Neural crest cell (in vitro differentiated cells): ENCODE measurements at regions not wholly inside any gene's neighbourhood (a gene's known extent, or its start where the extent isn't known, plus 50 kb on each side); places are given as distances from the start of the nearest gene placed in this dataset.

Source experiments
- DNase-seq: peaks from one replicate; pipeline ENCODE4 v3.0.0; 2021; ENCODE audit warnings: low read depth, mixed read lengths, low spot score
- H3K27ac Mint-ChIP-seq: one replicate; pipeline ENCODE4 v1.8.0; 2021; ENCODE audit warnings: mild to moderate bottlenecking, mixed read lengths; ENCODE audit not compliant: unreplicated experiment
- H3K27me3 Mint-ChIP-seq: 2 replicates; pipeline ENCODE4 v1.8.0; 2021; ENCODE audit warnings: low read depth, mild to moderate bottlenecking, mixed read lengths
- H3K36me3 Mint-ChIP-seq: 2 replicates; pipeline ENCODE4 v1.8.0; 2021; ENCODE audit warnings: low read depth, mild to moderate bottlenecking, mixed read lengths
- H3K4me1 Mint-ChIP-seq: 2 replicates; pipeline ENCODE4 v1.8.0; 2021; ENCODE audit warnings: mixed read lengths
- H3K4me3 Mint-ChIP-seq: one replicate; pipeline ENCODE4 v1.8.0; 2021; ENCODE audit warnings: mild to moderate bottlenecking, mixed read lengths
- H3K9me3 Mint-ChIP-seq: 2 replicates; pipeline ENCODE4 v1.8.0; 2021; ENCODE audit warnings: mixed read lengths
- TF ChIP-seq, protein P1 (sequence below): fragments of 200-600 bp; sonication (generic); conservative IDR thresholded peaks from 2 replicates; pipeline ENCODE4 v1.5.0; 2021; ENCODE audit warnings: antibody characterized with exemption, mild to moderate bottlenecking

DNA sequence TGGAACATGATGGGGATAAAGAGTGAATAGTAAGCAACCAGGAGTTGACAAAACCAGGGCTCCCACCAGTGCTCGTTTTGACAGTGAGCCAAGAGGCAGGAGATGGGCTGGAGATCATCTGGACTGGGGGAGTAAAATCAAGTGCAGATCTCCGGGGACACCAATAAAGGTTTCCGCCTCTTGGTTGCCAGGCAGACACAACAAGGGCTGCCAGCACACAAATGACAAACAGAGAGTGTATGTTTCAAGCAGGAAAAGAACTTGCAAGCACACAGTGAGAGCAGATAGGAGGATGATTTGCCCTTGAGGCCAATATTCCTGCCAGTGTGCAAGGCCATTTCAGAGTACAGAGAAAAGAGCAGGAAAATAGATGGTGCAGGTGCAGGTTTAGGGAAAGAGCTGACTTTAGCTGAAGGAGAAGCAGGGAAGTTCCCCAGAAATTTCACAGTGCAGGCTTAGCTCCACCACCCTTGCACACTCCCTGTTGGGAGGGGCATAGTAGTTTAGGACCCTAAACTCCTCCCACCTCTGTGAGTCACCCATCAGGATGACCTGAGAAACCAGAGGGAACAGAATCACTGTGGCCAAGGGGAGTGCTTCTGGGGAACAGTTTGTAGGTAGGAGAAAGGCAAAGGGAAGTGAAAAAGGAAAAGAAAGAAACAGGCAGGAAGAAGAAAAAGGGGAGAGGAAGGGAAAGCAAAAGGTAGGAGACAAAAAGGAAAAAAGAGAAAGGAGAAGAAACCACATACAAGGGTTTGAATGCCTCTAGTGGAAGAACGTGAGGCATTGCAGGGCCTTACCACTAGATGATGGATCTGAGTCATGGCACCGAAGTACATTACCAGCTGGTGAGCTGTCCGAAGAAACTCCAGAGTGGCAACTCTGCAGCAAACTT, 404.4 kb downstream of the SLC6A15 start:
- Mint-ChIP-seq H3K9me3 (no peaks in the 10 kb centered on the region), H3K4me3 (no peak overlapping the region), H3K27me3 (no peaks in the 10 kb centered on the region), H3K36me3 (no peaks in the 10 kb centered on the region), H3K27ac (no peak overlapping the region), H3K4me1 (peaks cover under 1% of the 10 kb centered on the region)
- DNase-seq: no peak
- TF ChIP-seq, protein P1, sequence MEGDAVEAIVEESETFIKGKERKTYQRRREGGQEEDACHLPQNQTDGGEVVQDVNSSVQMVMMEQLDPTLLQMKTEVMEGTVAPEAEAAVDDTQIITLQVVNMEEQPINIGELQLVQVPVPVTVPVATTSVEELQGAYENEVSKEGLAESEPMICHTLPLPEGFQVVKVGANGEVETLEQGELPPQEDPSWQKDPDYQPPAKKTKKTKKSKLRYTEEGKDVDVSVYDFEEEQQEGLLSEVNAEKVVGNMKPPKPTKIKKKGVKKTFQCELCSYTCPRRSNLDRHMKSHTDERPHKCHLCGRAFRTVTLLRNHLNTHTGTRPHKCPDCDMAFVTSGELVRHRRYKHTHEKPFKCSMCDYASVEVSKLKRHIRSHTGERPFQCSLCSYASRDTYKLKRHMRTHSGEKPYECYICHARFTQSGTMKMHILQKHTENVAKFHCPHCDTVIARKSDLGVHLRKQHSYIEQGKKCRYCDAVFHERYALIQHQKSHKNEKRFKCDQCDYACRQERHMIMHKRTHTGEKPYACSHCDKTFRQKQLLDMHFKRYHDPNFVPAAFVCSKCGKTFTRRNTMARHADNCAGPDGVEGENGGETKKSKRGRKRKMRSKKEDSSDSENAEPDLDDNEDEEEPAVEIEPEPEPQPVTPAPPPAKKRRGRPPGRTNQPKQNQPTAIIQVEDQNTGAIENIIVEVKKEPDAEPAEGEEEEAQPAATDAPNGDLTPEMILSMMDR: peak; percentile 42

DNA sequence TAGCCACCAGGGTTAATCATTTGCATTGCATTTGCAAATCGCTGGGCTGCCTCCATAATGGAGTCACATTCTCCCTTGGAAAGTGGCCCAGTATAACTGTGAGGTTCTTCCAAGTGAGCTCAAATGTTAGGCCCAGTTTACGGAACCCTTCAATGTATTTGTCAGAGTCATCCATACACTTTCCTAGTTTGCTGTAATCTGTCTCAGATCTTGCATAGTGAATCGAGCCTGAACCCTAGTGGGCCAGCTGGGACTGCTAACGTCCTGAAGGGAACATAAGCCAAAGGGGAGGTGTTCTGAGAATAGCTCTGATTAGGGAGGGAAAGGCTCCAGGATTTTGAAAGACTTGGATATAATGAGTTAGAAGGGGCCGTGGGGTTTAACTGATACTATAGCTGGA, 406.3 kb downstream of the SLC6A15 start:
- Mint-ChIP-seq H3K36me3 (no peaks in the 10 kb centered on the region), H3K27ac (no peak overlapping the region), H3K4me1 (peaks cover 5% of the 10 kb centered on the region), H3K9me3 (no peaks in the 10 kb centered on the region), H3K4me3 (no peak overlapping the region), H3K27me3 (no peaks in the 10 kb centered on the region)
- no peak for DNase-seq
- TF ChIP-seq, protein P1: no peak

DNA sequence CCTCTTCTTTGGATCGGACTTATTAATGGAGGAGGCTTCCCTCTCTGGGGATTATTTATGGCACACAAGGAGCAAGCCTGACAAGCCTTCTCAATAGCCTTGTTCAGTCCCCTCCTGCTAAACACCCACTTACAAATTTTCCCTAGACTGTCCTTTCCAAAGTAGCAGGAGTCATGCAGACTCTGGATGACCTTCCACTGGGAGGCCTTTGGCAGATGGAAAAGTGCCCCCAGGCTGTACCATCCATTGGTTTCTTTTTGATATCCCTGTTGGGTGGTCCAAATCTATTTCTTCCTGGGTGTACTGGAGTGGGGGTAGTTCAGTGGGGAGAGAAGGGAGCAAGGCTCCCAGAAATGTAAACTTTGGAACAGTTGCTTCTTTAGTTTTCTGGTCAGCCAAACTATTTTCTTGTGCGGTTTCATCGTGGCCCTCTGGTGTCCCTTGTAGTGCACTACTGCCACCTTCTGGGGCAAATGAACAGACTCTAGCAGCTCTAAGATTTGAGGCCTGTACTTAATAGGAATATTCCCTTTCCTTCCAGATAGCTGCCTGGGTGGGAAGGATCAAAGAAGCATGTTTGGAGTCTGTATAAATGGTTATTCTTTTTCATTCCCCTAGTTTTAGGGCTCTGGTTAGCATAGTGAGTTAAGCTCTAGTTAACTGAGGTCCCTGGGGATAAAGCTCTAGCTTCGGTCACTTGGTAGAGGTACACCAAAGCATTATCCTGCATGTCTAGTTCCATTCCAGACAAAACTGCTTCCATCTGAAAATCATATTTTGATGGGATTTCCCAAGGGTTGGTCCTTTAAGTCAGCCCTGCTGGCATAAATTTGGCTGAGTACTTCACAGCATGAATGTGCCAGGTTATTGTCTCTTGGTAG, 409.5 kb downstream of the SLC6A15 start:
- Mint-ChIP-seq H3K27me3 (no peaks in the 10 kb centered on the region), H3K4me3 (no peak overlapping the region), H3K4me1 (peaks cover 5% of the 10 kb centered on the region), H3K27ac (no peak overlapping the region), H3K9me3 (no peaks in the 10 kb centered on the region), H3K36me3 (no peaks in the 10 kb centered on the region)
- peak; percentile 43 for DNase-seq
- TF ChIP-seq, protein P1: peak; percentile 79

DNA sequence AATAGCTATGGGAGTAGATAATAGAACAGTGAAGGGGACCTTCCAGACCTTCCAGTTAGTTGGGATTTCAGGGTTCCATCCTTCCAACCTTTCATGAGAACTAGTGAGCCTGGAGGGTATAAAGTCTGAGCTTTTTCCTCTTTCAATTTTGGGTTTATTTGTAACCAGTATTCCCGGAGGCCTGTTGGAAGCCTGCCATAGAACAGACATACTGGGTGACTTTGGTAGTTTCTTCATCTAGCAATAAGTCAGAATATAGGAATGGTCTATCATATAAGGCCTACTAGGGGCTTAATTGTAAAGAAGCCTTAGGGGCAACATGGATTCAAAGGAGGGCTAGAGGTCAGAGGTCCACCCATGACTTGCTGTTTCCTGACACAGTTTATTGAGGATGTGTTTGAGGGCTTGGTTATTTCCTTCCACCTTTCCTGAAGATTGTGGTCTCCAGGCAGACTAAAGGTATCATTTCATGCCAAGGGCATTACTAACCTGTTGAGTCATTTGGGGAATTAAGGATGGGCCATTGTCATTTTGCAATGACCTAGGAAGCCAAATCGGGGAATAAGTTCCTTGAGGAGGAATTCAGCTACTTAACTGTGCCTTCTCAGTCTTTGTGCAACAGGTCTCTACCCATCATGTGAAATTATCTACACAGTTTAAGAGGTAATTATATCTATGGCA, 410.3 kb downstream of the SLC6A15 start:
- TF ChIP-seq, protein P1: no peak
- Mint-ChIP-seq H3K27ac (no peak overlapping the region), H3K27me3 (no peaks in the 10 kb centered on the region)

DNA sequence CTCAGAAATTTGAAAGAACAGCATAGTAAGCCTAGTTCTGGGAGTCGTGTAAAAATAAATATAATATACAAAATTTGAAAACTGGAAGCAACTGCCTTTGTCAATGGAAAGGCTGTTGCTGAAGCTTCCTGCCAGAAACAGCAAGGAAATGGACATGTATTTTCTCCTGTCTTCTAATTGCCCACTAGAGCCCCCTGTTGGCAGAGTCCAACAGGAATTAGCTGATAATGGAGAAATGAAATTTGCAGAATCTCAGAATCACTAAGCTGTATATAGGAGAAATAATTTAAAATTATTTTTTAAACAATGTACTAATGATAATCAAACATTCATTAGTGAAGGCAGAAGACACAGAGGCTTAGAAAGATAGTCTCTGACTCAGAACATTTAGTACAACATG, 414.8 kb downstream of the SLC6A15 start:
- Mint-ChIP-seq H3K27me3 (no peaks in the 10 kb centered on the region), H3K4me3 (no peak overlapping the region), H3K9me3 (no peaks in the 10 kb centered on the region), H3K4me1 (peaks cover under 1% of the 10 kb centered on the region), H3K27ac (no peak overlapping the region), H3K36me3 (no peaks in the 10 kb centered on the region)
- DNase-seq: no peak
- TF ChIP-seq, protein P1: no peak

More for the DNA sequence above, 410.3 kb downstream of the SLC6A15 start:
- no peak for DNase-seq
- Mint-ChIP-seq H3K4me3 (no peak overlapping the region), H3K4me1 (peaks cover 5% of the 10 kb centered on the region), H3K9me3 (no peaks in the 10 kb centered on the region), H3K36me3 (no peaks in the 10 kb centered on the region)
